H1 (cell line): ENCODE measurements at regions not wholly inside any gene's neighbourhood (a gene's known extent, or its start where the extent isn't known, plus 50 kb on each side); places are given as distances from the start of the nearest gene placed in this dataset.

ENCODE experiments used
- CTCF ChIA-PET: fragments of 300-600 bp; sonication (Branson Sonifier 250); formaldehyde crosslinking; loops from one replicate; lab custom pipeline; 2021; ENCODE audit not compliant: partially characterized antibody; lab: Charles Lee
- POLR2A ChIA-PET: fragments of 300-600 bp; sonication (Branson Sonifier 250); formaldehyde crosslinking; loops from one replicate; lab custom pipeline; 2021; ENCODE audit warnings: inconsistent platforms; ENCODE audit not compliant: partially characterized antibody; lab: Charles Lee
- DNase-seq, 2 experiments: peaks; one replicate each; pipeline versions ENCODE4 v3.0.0 to v3.0.0-alpha.2; 2010 to 2022; ENCODE audit warnings: low spot score in 2 of 2, low read depth in 1 of 2, mixed read lengths in 1 of 2
- FAIRE-seq: peaks from 2 replicates; lab custom pipeline; 2011; peaks lifted over from hg19 to GRCh38; lab: Jason Lieb, UNC
- H2AFZ ChIP-seq: 2 replicates; pipeline ENCODE4 v1.8.1; 2012; ENCODE audit warnings: low read length, inconsistent platforms
- H2AK5ac ChIP-seq: 2 replicates; pipeline ENCODE4 v1.6.1; 2013; ENCODE audit warnings: low read depth, low read length
- H2BK120ac ChIP-seq: replicated peaks from 2 replicates; pipeline ENCODE3; 2013; ENCODE audit warnings: low read depth, low read length, inconsistent platforms
- H2BK12ac ChIP-seq: 2 replicates; pipeline ENCODE4 v1.6.1; 2013; ENCODE audit warnings: low read depth, low read length
- H2BK15ac ChIP-seq: 2 replicates; pipeline ENCODE4 v1.6.1; 2013; ENCODE audit warnings: low read length
- H2BK20ac ChIP-seq: 2 replicates; pipeline ENCODE4 v1.6.1; 2013; ENCODE audit warnings: low read length
- H2BK5ac ChIP-seq: 2 replicates; pipeline ENCODE4 v1.6.1; 2013; ENCODE audit warnings: low read depth, low read length
- H3K14ac ChIP-seq: 2 replicates; pipeline ENCODE4 v1.6.1; 2013; ENCODE audit warnings: inconsistent platforms; ENCODE audit not compliant: insufficient read length
- H3K18ac ChIP-seq: 2 replicates; pipeline ENCODE4 v1.6.1; 2013; ENCODE audit warnings: low read length; ENCODE audit errors: extremely low read depth
- H3K23ac ChIP-seq: 2 replicates; pipeline ENCODE4 v1.6.1; 2013; ENCODE audit warnings: inconsistent platforms; ENCODE audit not compliant: insufficient read length
- H3K23me2 ChIP-seq: 2 replicates; pipeline ENCODE4 v1.6.1; 2013; ENCODE audit warnings: low read depth, low read length
- H3K27ac ChIP-seq: 2 replicates; pipeline ENCODE4 v1.6.1; 2011; ENCODE audit warnings: low read depth, low read length, inconsistent platforms
- H3K27me3 ChIP-seq, 4 experiments: replicated peaks in 1 of 4; 1 replicate in 1 of 4; 2 replicates in 3 of 4; pipeline versions ENCODE4 v1.6.1 to v1.8.1; 2011 to 2013; ENCODE audit warnings: low read length in 3 of 4, mild to moderate bottlenecking in 3 of 4, inconsistent platforms in 2 of 4, mixed read lengths in 2 of 4, moderate library complexity in 1 of 4; ENCODE audit not compliant: control insufficient read depth in 3 of 4, insufficient read depth in 3 of 4; ENCODE audit errors: extremely low read depth in 1 of 4
- H3K36me3 ChIP-seq, 4 experiments: 2 replicates each; pipeline versions ENCODE4 v1.6.1 to v1.8.1; 2011 to 2013; ENCODE audit warnings: mild to moderate bottlenecking in 4 of 4, low read length in 3 of 4, moderate library complexity in 2 of 4, control low read depth in 1 of 4, inconsistent platforms in 1 of 4; ENCODE audit not compliant: insufficient read depth in 4 of 4, control insufficient read depth in 2 of 4
- H3K4ac ChIP-seq: replicated peaks from 2 replicates; pipeline ENCODE3; 2013; ENCODE audit warnings: low read length, low read depth, mixed read lengths, inconsistent platforms; ENCODE audit not compliant: insufficient read length
- H3K4me1 ChIP-seq, 4 experiments: replicated peaks in 1 of 4; 1 replicate in 1 of 4; 2 replicates in 3 of 4; pipeline versions ENCODE4 v1.6.1 to v1.8.1; 2011 to 2013; ENCODE audit warnings: low read length in 3 of 4, inconsistent platforms in 2 of 4, mixed read lengths in 1 of 4; ENCODE audit not compliant: insufficient read depth in 4 of 4, control insufficient read depth in 3 of 4
- H3K4me2 ChIP-seq, 2 experiments: 2 replicates each; pipeline versions ENCODE4 v1.6.1 to v1.8.1; 2011 to 2013; ENCODE audit warnings: low read depth in 2 of 2, low read length in 2 of 2, control low read depth in 1 of 2, inconsistent platforms in 1 of 2, mild to moderate bottlenecking in 1 of 2; ENCODE audit not compliant: insufficient read depth in 1 of 2
- H3K4me3 ChIP-seq, 4 experiments: fragments of 200-600, 300-600 bp in 1 of 4; sonication (generic), shearing (Covaris generic), sonication (Bioruptor Twin) in 1 of 4; 2 replicates each; pipeline versions ENCODE4 v1.5.1 to v1.8.1; 2011 to 2016; ENCODE audit warnings: low read length in 4 of 4, low read depth in 3 of 4, control low read depth in 2 of 4, inconsistent platforms in 2 of 4, mild to moderate bottlenecking in 2 of 4, mixed read lengths in 1 of 4, moderate library complexity in 1 of 4; ENCODE audit not compliant: insufficient read depth in 2 of 4; ENCODE audit errors: extremely low read depth in 1 of 4
- H3K56ac ChIP-seq: replicated peaks from 2 replicates; pipeline ENCODE3; 2013; ENCODE audit warnings: low read depth, mild to moderate bottlenecking, mixed read lengths, low read length, inconsistent platforms; ENCODE audit not compliant: insufficient read length
- H3K79me1 ChIP-seq: 2 replicates; pipeline ENCODE4 v1.6.1; 2013; ENCODE audit warnings: low read depth, low read length, control low read depth
- H3K79me2 ChIP-seq, 2 experiments: 2 replicates each; pipeline versions ENCODE4 v1.6.1 to v1.8.1; 2012 to 2013; ENCODE audit warnings: low read length in 2 of 2, mild to moderate bottlenecking in 2 of 2, inconsistent platforms in 1 of 2; ENCODE audit not compliant: insufficient read depth in 2 of 2, control insufficient read depth in 1 of 2
- H3K9ac ChIP-seq, 4 experiments: replicated peaks in 1 of 4; 1 replicate in 1 of 4; 2 replicates in 3 of 4; pipeline versions ENCODE4 v1.6.1 to v1.8.1; 2011 to 2013; ENCODE audit warnings: low read depth in 3 of 4, low read length in 3 of 4, control low read depth in 2 of 4, mild to moderate bottlenecking in 2 of 4, moderate library complexity in 2 of 4, inconsistent platforms in 1 of 4; ENCODE audit errors: extremely low read depth in 1 of 4
- H3K9me3 ChIP-seq, 2 experiments: 2 replicates each; pipeline versions ENCODE4 v1.6.1 to v1.8.1; 2012 to 2013; ENCODE audit warnings: mild to moderate bottlenecking in 2 of 2, moderate library complexity in 2 of 2, control low read depth in 1 of 2, inconsistent platforms in 1 of 2, low read depth in 1 of 2, low read length in 1 of 2, mixed read lengths in 1 of 2; ENCODE audit not compliant: insufficient read depth in 2 of 2
- H4K20me1 ChIP-seq, 2 experiments: replicated peaks in 1 of 2; 2 replicates each; pipeline versions ENCODE3 to v1.8.1; 2011 to 2013; ENCODE audit warnings: inconsistent platforms in 2 of 2, low read length in 2 of 2, mild to moderate bottlenecking in 1 of 2; ENCODE audit not compliant: insufficient read depth in 2 of 2, control insufficient read depth in 1 of 2
- H4K5ac ChIP-seq: 2 replicates; pipeline ENCODE4 v1.6.1; 2013; ENCODE audit warnings: low read length, low read depth, mixed read lengths, inconsistent platforms; ENCODE audit not compliant: insufficient read length
- H4K8ac ChIP-seq: 2 replicates; pipeline ENCODE4 v1.8.0; 2013; ENCODE audit warnings: mild to moderate bottlenecking, moderate library complexity, low read length, inconsistent platforms; ENCODE audit not compliant: insufficient read depth; ENCODE audit errors: extremely low read depth
- H4K91ac ChIP-seq: replicated peaks from 2 replicates; pipeline ENCODE3; 2013; ENCODE audit warnings: low read length, mixed read lengths, inconsistent platforms; ENCODE audit not compliant: insufficient read length
- CHD2 ChIP-seq: IDR thresholded peaks from 2 replicates; pipeline ENCODE4 v1.6.1; 2012; ENCODE audit warnings: low read length, improper control_type of control experiment
- EP300 ChIP-seq, 2 experiments: IDR thresholded peaks; 1 replicate in 1 of 2; 2 replicates in 1 of 2; pipeline ENCODE4 v1.6.1; 2011 to 2012; ENCODE audit warnings: low read depth in 2 of 2, low read length in 2 of 2, mild to moderate bottlenecking in 2 of 2, borderline replicate concordance in 1 of 2, inconsistent platforms in 1 of 2, moderate library complexity in 1 of 2
- GABPA ChIP-seq: IDR thresholded peaks from 2 replicates; pipeline ENCODE4 v1.6.1; 2011; ENCODE audit warnings: mild to moderate bottlenecking, low read length, moderate library complexity, borderline replicate concordance; ENCODE audit not compliant: insufficient read depth
- KDM5A ChIP-seq: fragments of 200-600 bp; IDR thresholded peaks from 2 replicates; pipeline ENCODE4 v1.7.1; 2012; ENCODE audit warnings: mild to moderate bottlenecking, low read length, inconsistent platforms, mixed read lengths
- MAX ChIP-seq: IDR thresholded peaks from 2 replicates; pipeline ENCODE4 v1.6.1; 2012; ENCODE audit warnings: inconsistent platforms
- NANOG ChIP-seq: IDR thresholded peaks from 2 replicates; pipeline ENCODE4 v1.6.1; 2011; ENCODE audit warnings: low read length, low read depth, mild to moderate bottlenecking, inconsistent platforms; ENCODE audit not compliant: insufficient read depth, poor library complexity, severe bottlenecking
- RAD21 ChIP-seq, 2 experiments: IDR thresholded peaks in 1 of 2; conservative IDR thresholded peaks in 1 of 2; 2 replicates each; pipeline ENCODE4 v1.6.1; 2011; ENCODE audit warnings: low read depth in 2 of 2, low read length in 2 of 2, improper control_type of control experiment in 1 of 2, inconsistent platforms in 1 of 2, mild to moderate bottlenecking in 1 of 2, moderate library complexity in 1 of 2
- RFX5 ChIP-seq: IDR thresholded peaks from 2 replicates; pipeline ENCODE4 v1.6.1; 2011; ENCODE audit warnings: low read depth, low read length, improper control_type of control experiment, borderline replicate concordance
- RNF2 ChIP-seq: fragments of 200-900, 300-1000 bp; sonication (generic); IDR thresholded peaks from 2 replicates; pipeline ENCODE4 v1.7.1; 2016; ENCODE audit warnings: borderline replicate concordance, low read depth, mild to moderate bottlenecking, antibody characterized with exemption, low read length; ENCODE audit not compliant: poor library complexity, severe bottlenecking; ENCODE audit errors: missing control alignments
- SRF ChIP-seq: IDR thresholded peaks from 2 replicates; pipeline ENCODE4 v1.6.1; 2011; ENCODE audit warnings: mild to moderate bottlenecking, low read depth, low read length, moderate library complexity
- TBP ChIP-seq: IDR thresholded peaks from 2 replicates; pipeline ENCODE4 v1.6.1; 2011; ENCODE audit warnings: low read depth, low read length, improper control_type of control experiment
- TCF12 ChIP-seq: IDR thresholded peaks from 2 replicates; pipeline ENCODE4 v1.6.1; 2011; ENCODE audit warnings: low read depth, mild to moderate bottlenecking, low read length
- whole genome bisulfite sequencing, 2 experiments: shearing (Covaris generic) in 1 of 2; methylation state at CpG; one replicate each; pipeline versions ENCODE4 v1.1.6 to v1.1.7; 2013 to 2015; ENCODE audit warnings: low lambda C conversion rate in 2 of 2, mixed read lengths in 2 of 2, inconsistent platforms in 1 of 2, low coverage in 1 of 2, missing lambda C conversion rate in 1 of 2; ENCODE audit not compliant: insufficient replicate concordance in 2 of 2, insufficient coverage in 1 of 2, insufficient read length in 1 of 2; ENCODE audit errors: extremely low coverage in 1 of 2, missing lambda C conversion rate in 1 of 2; 5-methylcytosine and 5-hydroxymethylcytosine counted together

- Histone ChIP-seq H3K56ac (no peak overlapping the region), H2BK15ac (no peak overlapping the region), H3K18ac (no peak overlapping the region)
- TF ChIP-seq RNF2 (no peak), SRF (no peak), NANOG (no peak), RAD21 (IDR thresholded peaks at IDR 0.05 in 1 of 2, conservative IDR thresholded peaks at IDR 0.05 in 1 of 2; ENCODE audit: low read depth in 2 of 2, low read length in 2 of 2) (no peak), GABPA (no peak), EP300 (IDR thresholded peaks at IDR 0.05; ENCODE audit: borderline replicate concordance in 1 of 2, low read depth in 2 of 2, low read length in 2 of 2) (no peak), TCF12 (no peak), RFX5 (no peak), MAX (no peak), CHD2 (no peak), TBP (no peak), KDM5A (no peak)
- TF ChIP-seq, all 59 proteins: peak for 0
- Histone ChIP-seq H3K23ac (no peak overlapping the region), H4K5ac (no peak overlapping the region), H4K20me1 (no peaks in the 10 kb centered on the region), H3K79me1 (no peaks in the 10 kb centered on the region), H3K4me2 (no peak overlapping the region), H3K4ac (no peak overlapping the region), H2AFZ (no peak overlapping the region), H4K91ac (no peak overlapping the region), H3K4me1 (no peaks in the 10 kb centered on the region), H3K36me3 (no peaks in the 10 kb centered on the region), H3K27ac (no peak overlapping the region), H3K9me3 (no peaks in the 10 kb centered on the region), H3K23me2 (no peaks in the 10 kb centered on the region), H4K8ac (no peak overlapping the region), H2BK120ac (no peak overlapping the region), H2BK5ac (no peak overlapping the region), H3K27me3 (no peaks in the 10 kb centered on the region), H3K14ac (no peak overlapping the region), H2BK12ac (no peak overlapping the region), H2AK5ac (no peak overlapping the region), H2BK20ac (no peak overlapping the region), H3K79me2 (no peaks in the 10 kb centered on the region), H3K4me3 (no peak overlapping the region), H3K9ac (no peak overlapping the region)
- WGBS, 2 experiments = 92 to 93% methylated on average over 1 of the region's 1 CpG
- ChIA-PET CTCF (no interaction called here), POLR2A (interaction anchor here (0.8 to 1.7 kb wide), 2 partner anchors 11 to 15 kb away, joined by 3 read pairs; no protein-coding TSS in a partner anchor)
- no peak for DNase-seq
- no peak for FAIRE-seq
Measured at GRCh38 chr7:131267631-131268030, 60.0 kb upstream of the MKLN1 start.
